ENCODE measurements at regions not wholly inside any gene's neighbourhood (a gene's known extent, or its start where the extent isn't known, plus 50 kb on each side); places are given as distances from the start of the nearest gene placed in this dataset.

GRCh38 chr10:123257904-123258456, 103.8 kb downstream of the BUB3 start:
- Histone ChIP-seq H3K9me3 (ENCODE audit: severe bottlenecking) (no peaks in the 10 kb centered on the region), H3K36me3 (ENCODE audit: low read depth) (no peaks in the 10 kb centered on the region), H3K27me3 (ENCODE audit: insufficient read depth, poor library complexity, severe bottlenecking) (no peaks in the 10 kb centered on the region), H3K4me1 (ENCODE audit: insufficient read depth, poor library complexity, severe bottlenecking) (no peaks in the 10 kb centered on the region), H3K27ac (ENCODE audit: poor library complexity, severe bottlenecking) (no peak overlapping the region), H3K4me3 (ENCODE audit: severe bottlenecking) (no peak overlapping the region)
- TF ChIP-seq CTCF (IDR thresholded peaks at IDR 0.05; ENCODE audit: poor library complexity, severe bottlenecking), result no peak
- no peak for DNase-seq (ENCODE audit: low spot score)
- ATAC-seq (ENCODE audit: low read depth), result no peak

GRCh38 chr10:123259081-123259480, 104.9 kb downstream of the BUB3 start:
- no peak for TF ChIP-seq CTCF (IDR thresholded peaks at IDR 0.05; ENCODE audit: poor library complexity, severe bottlenecking)

GRCh38 chr10:123259791-123260190, 105.6 kb downstream of the BUB3 start:
- Histone ChIP-seq H3K4me3 (ENCODE audit: severe bottlenecking) (no peak overlapping the region), H3K36me3 (ENCODE audit: low read depth) (no peaks in the 10 kb centered on the region), H3K27ac (ENCODE audit: poor library complexity, severe bottlenecking) (no peak overlapping the region), H3K27me3 (ENCODE audit: insufficient read depth, poor library complexity, severe bottlenecking) (no peaks in the 10 kb centered on the region), H3K4me1 (ENCODE audit: insufficient read depth, poor library complexity, severe bottlenecking) (no peaks in the 10 kb centered on the region), H3K9me3 (ENCODE audit: severe bottlenecking) (no peaks in the 10 kb centered on the region)
- ATAC-seq (ENCODE audit: low read depth) (no peak), DNase-seq (ENCODE audit: low spot score) (no peak)
- TF ChIP-seq CTCF (IDR thresholded peaks at IDR 0.05; ENCODE audit: poor library complexity, severe bottlenecking), result no peak

More at GRCh38 chr10:123259081-123259480, 104.9 kb downstream of the BUB3 start:
- Histone ChIP-seq H3K27me3 (ENCODE audit: insufficient read depth, poor library complexity, severe bottlenecking) (no peaks in the 10 kb centered on the region), H3K4me3 (ENCODE audit: severe bottlenecking) (no peak overlapping the region), H3K36me3 (ENCODE audit: low read depth) (no peaks in the 10 kb centered on the region), H3K9me3 (ENCODE audit: severe bottlenecking) (no peaks in the 10 kb centered on the region), H3K27ac (ENCODE audit: poor library complexity, severe bottlenecking) (no peak overlapping the region), H3K4me1 (ENCODE audit: insufficient read depth, poor library complexity, severe bottlenecking) (no peaks in the 10 kb centered on the region)
- ATAC-seq (ENCODE audit: low read depth) (no peak), DNase-seq (ENCODE audit: low spot score) (no peak)

GRCh38 chr10:123262456-123262855, 108.3 kb downstream of the BUB3 start:
- Histone ChIP-seq H3K4me1 (ENCODE audit: insufficient read depth, poor library complexity, severe bottlenecking) (no peaks in the 10 kb centered on the region), H3K36me3 (ENCODE audit: low read depth) (no peaks in the 10 kb centered on the region), H3K9me3 (ENCODE audit: severe bottlenecking) (no peaks in the 10 kb centered on the region), H3K4me3 (ENCODE audit: severe bottlenecking) (no peak overlapping the region), H3K27ac (ENCODE audit: poor library complexity, severe bottlenecking) (no peak overlapping the region), H3K27me3 (ENCODE audit: insufficient read depth, poor library complexity, severe bottlenecking) (no peaks in the 10 kb centered on the region)
- no peak for DNase-seq (ENCODE audit: low spot score)
- no peak for ATAC-seq (ENCODE audit: low read depth)
- TF ChIP-seq CTCF (IDR thresholded peaks at IDR 0.05; ENCODE audit: poor library complexity, severe bottlenecking), result no peak

DNA sequence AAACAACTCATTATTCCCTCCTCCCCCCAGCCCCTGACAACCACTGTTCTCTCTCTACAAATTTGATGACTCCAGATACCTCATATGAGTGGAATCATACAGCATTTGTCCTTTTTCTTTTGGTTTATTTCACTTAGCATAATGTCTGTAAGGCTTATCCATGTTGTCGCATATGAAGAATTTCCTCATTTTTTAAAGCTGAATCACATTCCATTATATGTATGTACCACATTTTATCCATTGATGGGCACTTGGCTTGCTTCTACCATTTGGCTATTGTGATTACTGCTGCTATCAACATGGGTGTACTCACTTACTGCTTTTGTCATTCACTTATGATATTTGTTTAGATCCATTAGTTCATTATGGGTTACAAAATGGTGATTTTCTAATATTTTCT, 112.8 kb downstream of the BUB3 start:
- H3K27me3 ChIP-seq (ENCODE audit: insufficient read depth, poor library complexity, severe bottlenecking), result no peaks in the 10 kb centered on the region
- DNase-seq (ENCODE audit: low spot score) (no peak), ATAC-seq (ENCODE audit: low read depth) (no peak)
- no peaks in the 10 kb centered on the region for H3K9me3 ChIP-seq (ENCODE audit: severe bottlenecking)
- no peaks in the 10 kb centered on the region for H3K36me3 ChIP-seq (ENCODE audit: low read depth)
- no peak overlapping the region for H3K27ac ChIP-seq (ENCODE audit: poor library complexity, severe bottlenecking)
- no peaks in the 10 kb centered on the region for H3K4me1 ChIP-seq (ENCODE audit: insufficient read depth, poor library complexity, severe bottlenecking)
- H3K4me3 ChIP-seq (ENCODE audit: severe bottlenecking), result no peak overlapping the region
- TF ChIP-seq CTCF (IDR thresholded peaks at IDR 0.05; ENCODE audit: poor library complexity, severe bottlenecking), result no peak
